HEK293 (cell line): ENCODE measurements at regions not wholly inside any gene's neighbourhood (a gene's known extent, or its start where the extent isn't known, plus 50 kb on each side); places are given as distances from the start of the nearest gene placed in this dataset.

Experiments
- CTCF ChIA-PET: fragments of 350-600 bp; formaldehyde crosslinking; extraction: SDS; loops from one replicate; lab custom pipeline; 2021; ENCODE audit warnings: antibody characterized with exemption; lab: Yijun Ruan, JAX
- POLR2A ChIA-PET: fragments of 300-600 bp; formaldehyde crosslinking; extraction: SDS; loops from one replicate; lab custom pipeline; 2020; ENCODE audit warnings: antibody characterized with exemption, inconsistent platforms; lab: Yijun Ruan, JAX
- H3K27ac ChIP-seq: fragments of 200-500 bp; sonication (Bioruptor generic); 2 replicates; pipeline ENCODE4 v1.5.1; 2014; ENCODE audit warnings: low read depth, low read length, control low read depth, inconsistent platforms; ENCODE audit errors: extremely low read depth
- H3K36me3 ChIP-seq, 2 experiments: fragments of 200-500 bp in 1 of 2; sonication (Bioruptor generic) in 1 of 2; 1 replicate in 1 of 2; 2 replicates in 1 of 2; pipeline ENCODE4 v1.5.1; 2014 to 2017; ENCODE audit warnings: inconsistent platforms in 2 of 2, low read length in 2 of 2; ENCODE audit not compliant: control insufficient read depth in 2 of 2, insufficient read depth in 1 of 2
- H3K4me1 ChIP-seq: fragments of 200-500 bp; sonication (Bioruptor generic); 2 replicates; pipeline ENCODE4 v1.5.1; 2014; ENCODE audit warnings: mild to moderate bottlenecking, low read length, inconsistent platforms; ENCODE audit not compliant: control insufficient read depth, insufficient read depth
- H3K4me3 ChIP-seq: 2 replicates; pipeline ENCODE4 v1.5.1; 2011; ENCODE audit warnings: low read depth, mild to moderate bottlenecking, control low read depth, low read length, moderate library complexity
- H3K9me3 ChIP-seq: fragments of 200-500 bp; sonication (Bioruptor generic); 2 replicates; pipeline ENCODE4 v1.5.1; 2014; ENCODE audit warnings: low read depth, low read length, inconsistent platforms; ENCODE audit not compliant: control insufficient read depth, insufficient read depth
- EGR2 ChIP-seq: fragments of 450-650 bp; formaldehyde crosslinking; IDR thresholded peaks from 2 replicates; pipeline ENCODE4 v1.5.1; 2016; ENCODE audit warnings: low read depth, missing biosample characterization, missing genetic modification characterization
- GLI2 ChIP-seq: fragments of 450-650 bp; formaldehyde crosslinking; IDR thresholded peaks from 2 replicates; pipeline ENCODE4; 2017; ENCODE audit warnings: missing biosample characterization, missing genetic modification characterization, low read depth, borderline replicate concordance
- GLIS2 ChIP-seq: fragments of 450-650 bp; formaldehyde crosslinking; IDR thresholded peaks from 2 replicates; pipeline ENCODE4 v1.5.1; 2016; ENCODE audit warnings: missing biosample characterization, missing genetic modification characterization
- OSR2 ChIP-seq: fragments of 450-650 bp; formaldehyde crosslinking; IDR thresholded peaks from 2 replicates; pipeline ENCODE4 v1.5.1; 2016; ENCODE audit warnings: missing biosample characterization, missing genetic modification characterization
- OVOL3 ChIP-seq: fragments of 450-650 bp; formaldehyde crosslinking; IDR thresholded peaks from 2 replicates; pipeline ENCODE4 v1.5.1; 2016; ENCODE audit warnings: missing biosample characterization, missing genetic modification characterization
- PRDM10 ChIP-seq: fragments of 450-650 bp; formaldehyde crosslinking; IDR thresholded peaks from 2 replicates; pipeline ENCODE4 v1.5.1; 2016; ENCODE audit warnings: missing biosample characterization, missing genetic modification characterization
- YY1 ChIP-seq: fragments of 450-650 bp; formaldehyde crosslinking; IDR thresholded peaks from 2 replicates; pipeline ENCODE4 v1.5.1; 2018; ENCODE audit warnings: missing biosample characterization, missing genetic modification characterization
- ZBTB17 ChIP-seq: fragments of 450-650 bp; formaldehyde crosslinking; IDR thresholded peaks from 2 replicates; pipeline ENCODE4 v1.5.1; 2016; ENCODE audit warnings: missing biosample characterization, missing genetic modification characterization
- ZNF146 ChIP-seq: fragments of 450-650 bp; formaldehyde crosslinking; IDR thresholded peaks from 2 replicates; pipeline ENCODE4 v1.5.1; 2016; ENCODE audit warnings: missing biosample characterization, missing genetic modification characterization
- ZNF24 ChIP-seq: fragments of 450-650 bp; formaldehyde crosslinking; IDR thresholded peaks from 2 replicates; pipeline ENCODE4 v1.5.1; 2016; ENCODE audit warnings: missing biosample characterization, missing genetic modification characterization
- ZNF558 ChIP-seq: fragments of 450-650 bp; formaldehyde crosslinking; IDR thresholded peaks from 2 replicates; pipeline ENCODE4 v1.5.1; 2016; ENCODE audit warnings: missing biosample characterization, missing genetic modification characterization
- ZNF585B ChIP-seq: fragments of 450-650 bp; formaldehyde crosslinking; IDR thresholded peaks from 2 replicates; pipeline ENCODE4 v1.5.1; 2016; ENCODE audit warnings: missing biosample characterization, missing genetic modification characterization
- ZNF621 ChIP-seq: fragments of 450-650 bp; formaldehyde crosslinking; IDR thresholded peaks from 2 replicates; pipeline ENCODE4 v1.5.1; 2017; ENCODE audit warnings: missing biosample characterization, missing genetic modification characterization
- ZNF654 ChIP-seq: fragments of 450-650 bp; formaldehyde crosslinking; IDR thresholded peaks from 2 replicates; pipeline ENCODE4 v1.5.1; 2016; ENCODE audit warnings: low read depth, missing biosample characterization, missing genetic modification characterization
- ZNF791 ChIP-seq: fragments of 450-650 bp; formaldehyde crosslinking; IDR thresholded peaks from 2 replicates; pipeline ENCODE4 v1.5.1; 2016; ENCODE audit warnings: missing biosample characterization, missing genetic modification characterization
- TF ChIP-seq, protein P1 (sequence below): fragments of 450-650 bp; formaldehyde crosslinking; IDR thresholded peaks from 2 replicates; pipeline ENCODE4 v1.5.1; 2017; ENCODE audit warnings: missing biosample characterization, missing genetic modification characterization

GRCh38 chr20:1810572-1810925 lies 84.7 kb upstream of the SIRPA start:
- Histone ChIP-seq H3K9me3 (no peaks in the 10 kb centered on the region), H3K27ac (no peak overlapping the region), H3K4me1 (peaks cover 3% of the 10 kb centered on the region; the same call in 1 of the 2 replicates), H3K4me3 (no peak overlapping the region), H3K36me3 (no peaks in the 10 kb centered on the region)
- ChIA-PET CTCF (interaction anchor here (0.9 to 3.1 kb wide), 4 partner anchors 8 to 12 kb away, joined by 3 to 16 read pairs (median 4); no protein-coding TSS in a partner anchor), POLR2A (interaction anchor here (1.1 kb wide), 1 partner anchor 8 kb away, joined by 3 read pairs; no protein-coding TSS in a partner anchor)
- TF ChIP-seq OVOL3 (tag by site-specific recombination) (no peak), GLIS2 (no peak), ZBTB17 (tag by site-specific recombination) (no peak), ZNF585B (no peak), ZNF146 (tag by site-specific recombination) (no peak), YY1 (tag by site-specific recombination) (no peak), ZNF621 (tag by site-specific recombination) (no peak)

GRCh38 chr20:1809611-1810510 lies 85.3 kb upstream of the SIRPA start:
- TF ChIP-seq GLI2 (tag by site-specific recombination) = no peak
- TF ChIP-seq ZNF654 (tag by site-specific recombination) = no peak
- TF ChIP-seq ZNF558 (tag by site-specific recombination) = no peak
- no peak for TF ChIP-seq ZNF791 (tag by site-specific recombination)
- no peak for TF ChIP-seq EGR2
- TF ChIP-seq, protein P1, sequence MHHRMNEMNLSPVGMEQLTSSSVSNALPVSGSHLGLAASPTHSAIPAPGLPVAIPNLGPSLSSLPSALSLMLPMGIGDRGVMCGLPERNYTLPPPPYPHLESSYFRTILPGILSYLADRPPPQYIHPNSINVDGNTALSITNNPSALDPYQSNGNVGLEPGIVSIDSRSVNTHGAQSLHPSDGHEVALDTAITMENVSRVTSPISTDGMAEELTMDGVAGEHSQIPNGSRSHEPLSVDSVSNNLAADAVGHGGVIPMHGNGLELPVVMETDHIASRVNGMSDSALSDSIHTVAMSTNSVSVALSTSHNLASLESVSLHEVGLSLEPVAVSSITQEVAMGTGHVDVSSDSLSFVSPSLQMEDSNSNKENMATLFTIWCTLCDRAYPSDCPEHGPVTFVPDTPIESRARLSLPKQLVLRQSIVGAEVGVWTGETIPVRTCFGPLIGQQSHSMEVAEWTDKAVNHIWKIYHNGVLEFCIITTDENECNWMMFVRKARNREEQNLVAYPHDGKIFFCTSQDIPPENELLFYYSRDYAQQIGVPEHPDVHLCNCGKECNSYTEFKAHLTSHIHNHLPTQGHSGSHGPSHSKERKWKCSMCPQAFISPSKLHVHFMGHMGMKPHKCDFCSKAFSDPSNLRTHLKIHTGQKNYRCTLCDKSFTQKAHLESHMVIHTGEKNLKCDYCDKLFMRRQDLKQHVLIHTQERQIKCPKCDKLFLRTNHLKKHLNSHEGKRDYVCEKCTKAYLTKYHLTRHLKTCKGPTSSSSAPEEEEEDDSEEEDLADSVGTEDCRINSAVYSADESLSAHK (tag by site-specific recombination) = no peak
- no peak for TF ChIP-seq ZNF24 (tag by site-specific recombination)
- no peak for TF ChIP-seq PRDM10 (tag by site-specific recombination)
- no peak for TF ChIP-seq OSR2
- ChIA-PET CTCF (interaction anchor here (0.6 to 1.3 kb wide), 4 partner anchors 8 to 33 kb away, joined by 3 to 6 read pairs (median 3); no protein-coding TSS in a partner anchor), POLR2A (interaction anchor here (1.1 to 1.4 kb wide), 2 partner anchors 7 to 33 kb away, joined by 3 to 6 read pairs; no protein-coding TSS in a partner anchor)
- H3K4me3 ChIP-seq = no peak overlapping the region
- no peaks in the 10 kb centered on the region for H3K36me3 ChIP-seq
- no peaks in the 10 kb centered on the region for H3K9me3 ChIP-seq
- H3K27ac ChIP-seq = no peak overlapping the region
- 0 out of 2 replicates have a peak, but pooled peaks cover 3% of the 10 kb centered on the region for H3K4me1 ChIP-seq
